DMS 273 (cell line): ENCODE measurements at regions not wholly inside any gene's neighbourhood (a gene's known extent, or its start where the extent isn't known, plus 50 kb on each side); places are given as distances from the start of the nearest gene placed in this dataset.

ENCODE experiments used
- DNase-seq: peaks from one replicate; lab custom pipeline; 2025; ENCODE audit not compliant: unreplicated experiment; lab: John Stamatoyannopoulos, UW

GRCh38 chr11:92812841-92813240, 156.6 kb upstream of the MTNR1B start:
- DNase-seq = no peak

- DNase-seq = no peak
Observed at GRCh38 chr11:92819830-92820229, 149.6 kb upstream of the MTNR1B start.

DNA sequence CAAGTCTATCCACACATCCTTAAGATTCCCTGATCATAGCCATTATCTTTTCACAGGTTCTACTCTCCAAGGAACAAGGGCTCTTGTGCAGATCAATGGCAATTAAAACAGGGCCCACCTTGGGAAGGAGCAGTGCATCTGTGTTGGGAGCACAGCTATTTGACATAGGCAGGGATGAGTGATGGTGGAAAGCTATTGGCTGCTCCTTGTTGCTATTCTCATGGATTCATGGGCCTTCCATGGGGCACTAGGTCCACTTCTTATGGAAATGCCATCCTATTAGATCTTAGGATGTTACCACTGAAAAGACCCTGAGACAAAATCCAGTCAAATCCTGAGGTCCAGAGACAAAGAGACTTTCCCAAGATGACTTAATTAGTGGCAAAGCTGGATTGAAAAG, 148.6 kb upstream of the MTNR1B start:
- no peak for DNase-seq

GRCh38 chr11:92822410-92822809, 147.0 kb upstream of the MTNR1B start:
- no peak for DNase-seq

GRCh38 chr11:92826136-92826535, 143.3 kb upstream of the MTNR1B start:
- DNase-seq = no peak

- no peak for DNase-seq
Observed at GRCh38 chr11:92826603-92827002, 142.8 kb upstream of the MTNR1B start.

GRCh38 chr11:92827132-92827531, 142.3 kb upstream of the MTNR1B start:
- DNase-seq = no peak

DNA sequence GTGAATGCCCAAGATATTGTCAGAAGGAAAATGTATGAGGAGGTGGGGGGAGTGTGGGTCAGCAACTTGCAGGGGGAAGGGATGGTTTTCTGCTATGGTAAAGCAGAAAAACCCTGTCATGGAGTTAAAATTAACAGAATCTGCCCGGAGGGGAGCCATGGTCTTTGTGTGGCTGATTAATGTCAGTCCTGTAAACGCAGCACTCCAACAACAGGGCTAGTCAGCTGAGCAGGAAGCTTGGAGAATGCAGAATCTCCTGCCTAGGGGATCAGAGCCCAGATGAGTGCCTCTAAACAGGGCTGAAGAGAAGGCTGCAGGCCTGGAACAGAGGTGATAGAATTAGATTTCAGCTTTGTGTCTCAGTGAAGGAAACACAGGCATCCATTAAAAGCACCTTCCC, 140.9 kb upstream of the MTNR1B start:
- DNase-seq = no peak

DNA sequence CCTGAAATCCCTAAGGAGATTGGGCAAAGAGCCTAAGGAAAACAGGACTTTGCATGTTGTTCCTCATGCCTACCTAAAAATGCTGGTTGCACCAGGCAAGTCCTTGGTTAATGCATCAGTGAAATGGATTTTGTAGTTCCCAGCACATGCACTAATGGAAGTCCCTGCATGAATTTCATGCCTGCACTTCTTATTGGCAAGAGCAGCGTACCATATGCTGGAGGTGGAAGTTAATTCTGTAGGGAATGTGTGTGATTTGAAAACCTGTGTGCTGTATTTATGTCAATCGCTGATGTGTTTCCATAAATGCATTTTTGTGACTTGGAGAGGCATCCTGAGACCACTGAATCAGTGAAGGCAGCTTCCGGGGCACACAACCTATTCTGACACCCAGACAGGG, 140.3 kb upstream of the MTNR1B start:
- DNase-seq = peak; percentile 28

DNA sequence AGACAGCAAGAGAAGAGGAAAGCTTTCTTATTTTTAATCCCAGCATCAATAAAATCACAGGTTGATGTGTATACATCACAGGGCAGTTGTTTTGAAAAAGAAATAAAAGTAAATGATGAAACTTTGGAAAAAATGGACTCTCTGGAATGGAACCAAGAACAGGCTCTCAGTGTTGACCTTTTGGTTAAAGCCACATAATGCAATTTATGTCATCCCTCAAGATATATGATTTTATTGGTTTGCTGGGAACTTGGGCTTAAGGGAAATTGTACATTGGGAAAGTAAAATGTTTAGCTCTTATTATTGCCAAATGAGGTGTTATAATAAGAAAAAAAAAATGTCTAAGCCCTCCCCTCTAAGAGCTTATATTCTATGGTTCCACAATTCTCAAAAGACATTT, 139.8 kb upstream of the MTNR1B start:
- DNase-seq = no peak

GRCh38 chr11:92830377-92831155, 138.9 kb upstream of the MTNR1B start:
- peak; percentile 97 for DNase-seq

GRCh38 chr11:92834296-92835020, 135.0 kb upstream of the MTNR1B start:
- no peak for DNase-seq

DNA sequence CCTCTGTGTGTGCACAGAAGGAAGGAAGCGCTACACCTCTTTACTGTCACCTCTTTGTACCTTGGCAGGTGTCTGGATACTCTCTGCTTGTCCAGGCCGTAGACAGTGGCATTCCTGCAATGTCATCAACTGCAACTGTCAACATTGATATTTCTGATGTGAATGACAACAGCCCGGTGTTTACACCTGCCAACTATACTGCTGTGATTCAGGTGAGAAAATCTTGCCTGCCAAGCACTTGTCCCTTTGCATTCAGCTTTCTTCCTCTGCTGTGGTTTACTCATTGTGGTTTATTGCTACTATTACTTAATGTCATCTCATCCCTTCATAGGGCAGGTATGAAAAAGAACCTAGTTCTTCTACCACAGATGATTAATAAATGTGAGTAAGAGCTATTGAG, 131.9 kb upstream of the MTNR1B start:
- no peak for DNase-seq

- peak; percentile 62 for DNase-seq
Observed at GRCh38 chr11:92838759-92839310, 130.6 kb upstream of the MTNR1B start.

- DNase-seq = no peak
Observed at GRCh38 chr11:92839450-92839849, 130.0 kb upstream of the MTNR1B start.

DNA sequence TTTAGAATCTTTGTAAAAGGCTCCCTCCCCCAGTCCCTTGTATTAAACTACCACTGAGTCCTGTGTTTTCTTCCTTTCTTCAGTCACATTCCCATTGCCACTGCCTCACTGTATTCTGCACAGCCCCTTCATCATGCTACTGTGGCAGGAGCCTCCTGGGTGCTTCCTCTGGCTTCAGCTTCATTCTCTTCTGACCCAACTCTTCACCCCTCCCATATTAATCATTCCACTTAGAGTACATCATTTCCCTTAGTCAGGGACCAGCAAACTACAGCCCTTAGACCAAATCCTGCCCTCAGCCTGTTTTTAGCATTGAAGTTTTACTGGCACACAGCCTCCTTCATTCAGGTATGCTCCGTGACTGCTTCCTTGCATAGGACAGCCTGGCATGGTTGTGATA, 127.7 kb upstream of the MTNR1B start:
- DNase-seq = no peak

GRCh38 chr11:92843455-92843854, 126.0 kb upstream of the MTNR1B start:
- peak; percentile 55 for DNase-seq

DNA sequence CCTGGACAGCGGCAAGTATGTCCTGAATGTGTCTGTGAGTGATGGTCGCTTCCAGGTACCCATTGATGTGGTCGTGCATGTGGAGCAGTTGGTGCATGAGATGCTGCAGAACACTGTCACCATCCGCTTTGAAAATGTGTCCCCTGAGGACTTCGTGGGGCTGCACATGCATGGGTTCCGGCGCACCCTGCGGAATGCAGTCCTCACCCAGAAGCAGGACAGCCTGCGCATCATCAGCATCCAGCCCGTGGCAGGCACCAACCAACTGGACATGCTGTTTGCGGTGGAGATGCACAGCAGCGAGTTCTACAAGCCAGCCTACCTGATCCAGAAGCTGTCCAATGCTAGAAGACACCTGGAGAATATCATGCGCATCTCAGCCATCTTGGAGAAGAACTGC, 125.3 kb upstream of the MTNR1B start:
- DNase-seq = no peak

DNA sequence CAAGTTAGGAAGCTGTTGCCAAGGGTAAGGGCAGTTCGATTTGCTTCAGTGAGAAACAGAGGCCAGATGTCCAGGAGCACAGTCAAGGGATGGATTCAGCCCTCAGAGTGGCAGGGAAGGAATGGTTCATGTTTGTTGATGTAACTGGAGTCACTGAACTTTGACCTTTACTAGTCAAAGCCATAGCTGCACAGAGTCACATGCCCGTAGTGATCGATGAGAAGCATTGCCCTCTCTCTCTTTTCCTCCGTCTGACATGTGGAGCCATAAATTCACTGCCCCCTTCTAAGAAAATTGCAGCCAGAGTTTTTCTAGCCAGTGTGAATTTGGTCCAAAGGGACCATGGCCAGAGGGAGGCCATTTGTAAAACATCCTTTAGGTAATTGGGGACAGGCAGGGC, 124.1 kb upstream of the MTNR1B start:
- no peak for DNase-seq

GRCh38 chr11:92845805-92846204, 123.6 kb upstream of the MTNR1B start:
- peak; percentile 83 for DNase-seq

DNA sequence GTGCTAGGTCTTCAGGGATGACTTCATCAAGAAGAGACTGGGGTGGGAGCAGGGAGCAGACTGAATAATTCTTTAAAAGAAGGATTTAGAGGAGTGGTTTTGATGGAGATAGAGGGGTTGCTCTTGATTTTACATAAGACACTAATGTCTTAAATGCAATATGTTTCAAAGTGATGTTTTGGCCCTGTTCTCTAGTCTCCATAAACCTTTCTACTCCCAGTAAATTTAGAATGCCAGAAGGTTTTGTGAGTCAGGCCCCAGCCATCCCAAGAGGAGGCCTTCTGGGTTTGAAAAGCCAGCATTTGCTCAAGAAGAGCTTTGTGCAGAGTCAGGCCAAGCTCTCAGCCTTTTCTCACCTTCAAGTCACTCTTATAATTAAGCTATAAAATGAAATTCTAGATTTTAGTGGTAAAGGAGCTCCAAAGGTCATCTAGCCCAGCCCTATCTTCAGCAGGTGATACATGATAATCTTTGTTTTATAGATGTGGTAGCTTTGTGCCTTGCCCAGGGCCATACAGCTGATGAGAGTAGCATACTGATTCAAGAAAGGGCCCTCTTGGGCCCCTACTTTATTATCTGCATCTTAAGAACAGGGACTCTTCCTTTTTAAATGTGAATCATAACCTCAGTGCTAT, 122.8 kb upstream of the MTNR1B start:
- DNase-seq = peak; percentile 32

GRCh38 chr11:92848578-92848977, 120.9 kb upstream of the MTNR1B start:
- no peak for DNase-seq
